Neural crest cell (in vitro differentiated cells): ENCODE measurements at regions not wholly inside any gene's neighbourhood (a gene's known extent, or its start where the extent isn't known, plus 50 kb on each side); places are given as distances from the start of the nearest gene placed in this dataset.

ENCODE experiments used
- DNase-seq: peaks from one replicate; pipeline ENCODE4 v3.0.0; 2021; ENCODE audit warnings: low read depth, mixed read lengths, low spot score
- H3K27ac Mint-ChIP-seq: one replicate; pipeline ENCODE4 v1.8.0; 2021; ENCODE audit warnings: mild to moderate bottlenecking, mixed read lengths; ENCODE audit not compliant: unreplicated experiment
- H3K27me3 Mint-ChIP-seq: 2 replicates; pipeline ENCODE4 v1.8.0; 2021; ENCODE audit warnings: low read depth, mild to moderate bottlenecking, mixed read lengths
- H3K36me3 Mint-ChIP-seq: 2 replicates; pipeline ENCODE4 v1.8.0; 2021; ENCODE audit warnings: low read depth, mild to moderate bottlenecking, mixed read lengths
- H3K4me1 Mint-ChIP-seq: 2 replicates; pipeline ENCODE4 v1.8.0; 2021; ENCODE audit warnings: mixed read lengths
- H3K4me3 Mint-ChIP-seq: one replicate; pipeline ENCODE4 v1.8.0; 2021; ENCODE audit warnings: mild to moderate bottlenecking, mixed read lengths
- H3K9me3 Mint-ChIP-seq: 2 replicates; pipeline ENCODE4 v1.8.0; 2021; ENCODE audit warnings: mixed read lengths
- TF ChIP-seq, protein P1 (sequence below): fragments of 200-600 bp; sonication (generic); conservative IDR thresholded peaks from 2 replicates; pipeline ENCODE4 v1.5.0; 2021; ENCODE audit warnings: antibody characterized with exemption, mild to moderate bottlenecking

DNA sequence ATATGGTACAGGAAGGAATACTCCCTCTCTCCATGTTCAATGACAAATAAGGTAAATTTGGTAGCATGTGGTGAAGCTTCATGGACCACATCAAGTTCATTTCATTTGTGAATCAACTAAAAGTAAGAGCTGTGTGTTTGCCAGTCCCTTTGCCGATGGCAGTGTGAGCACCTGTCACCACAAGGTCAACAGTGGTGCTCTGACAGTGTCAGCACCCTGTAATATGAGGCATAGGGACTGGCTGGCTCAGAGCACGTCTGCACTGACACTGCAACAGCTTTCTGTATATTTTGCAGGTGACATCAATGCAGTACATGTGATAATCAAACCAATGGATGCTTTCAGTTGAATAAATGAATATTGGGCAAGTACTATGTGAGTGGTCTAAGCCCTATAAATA lies 852.4 kb downstream of the TUSC7 start:
- H3K36me3 Mint-ChIP-seq: no peaks in the 10 kb centered on the region
- H3K4me1 Mint-ChIP-seq: peaks cover 11% of the 10 kb centered on the region
- no peaks in the 10 kb centered on the region for H3K27me3 Mint-ChIP-seq
- no peak for DNase-seq
- no peaks in the 10 kb centered on the region for H3K9me3 Mint-ChIP-seq
- TF ChIP-seq, protein P1, sequence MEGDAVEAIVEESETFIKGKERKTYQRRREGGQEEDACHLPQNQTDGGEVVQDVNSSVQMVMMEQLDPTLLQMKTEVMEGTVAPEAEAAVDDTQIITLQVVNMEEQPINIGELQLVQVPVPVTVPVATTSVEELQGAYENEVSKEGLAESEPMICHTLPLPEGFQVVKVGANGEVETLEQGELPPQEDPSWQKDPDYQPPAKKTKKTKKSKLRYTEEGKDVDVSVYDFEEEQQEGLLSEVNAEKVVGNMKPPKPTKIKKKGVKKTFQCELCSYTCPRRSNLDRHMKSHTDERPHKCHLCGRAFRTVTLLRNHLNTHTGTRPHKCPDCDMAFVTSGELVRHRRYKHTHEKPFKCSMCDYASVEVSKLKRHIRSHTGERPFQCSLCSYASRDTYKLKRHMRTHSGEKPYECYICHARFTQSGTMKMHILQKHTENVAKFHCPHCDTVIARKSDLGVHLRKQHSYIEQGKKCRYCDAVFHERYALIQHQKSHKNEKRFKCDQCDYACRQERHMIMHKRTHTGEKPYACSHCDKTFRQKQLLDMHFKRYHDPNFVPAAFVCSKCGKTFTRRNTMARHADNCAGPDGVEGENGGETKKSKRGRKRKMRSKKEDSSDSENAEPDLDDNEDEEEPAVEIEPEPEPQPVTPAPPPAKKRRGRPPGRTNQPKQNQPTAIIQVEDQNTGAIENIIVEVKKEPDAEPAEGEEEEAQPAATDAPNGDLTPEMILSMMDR: no peak
- no peak overlapping the region for H3K27ac Mint-ChIP-seq
- no peak overlapping the region for H3K4me3 Mint-ChIP-seq

GRCh38 chr3:117563063-117563462 lies 853.5 kb downstream of the TUSC7 start:
- H3K4me1 Mint-ChIP-seq: peaks cover 11% of the 10 kb centered on the region
- no peak overlapping the region for H3K27ac Mint-ChIP-seq
- no peak overlapping the region for H3K4me3 Mint-ChIP-seq
- H3K36me3 Mint-ChIP-seq: no peaks in the 10 kb centered on the region
- TF ChIP-seq, protein P1: no peak
- no peaks in the 10 kb centered on the region for H3K9me3 Mint-ChIP-seq
- DNase-seq: no peak
- no peaks in the 10 kb centered on the region for H3K27me3 Mint-ChIP-seq

GRCh38 chr3:117565777-117566176 lies 856.2 kb downstream of the TUSC7 start:
- Mint-ChIP-seq H3K27me3 (no peaks in the 10 kb centered on the region), H3K9me3 (no peaks in the 10 kb centered on the region), H3K4me3 (no peak overlapping the region), H3K4me1 (peaks cover 11% of the 10 kb centered on the region), H3K27ac (no peak overlapping the region), H3K36me3 (no peaks in the 10 kb centered on the region)
- no peak for DNase-seq
- TF ChIP-seq, protein P1: no peak

DNA sequence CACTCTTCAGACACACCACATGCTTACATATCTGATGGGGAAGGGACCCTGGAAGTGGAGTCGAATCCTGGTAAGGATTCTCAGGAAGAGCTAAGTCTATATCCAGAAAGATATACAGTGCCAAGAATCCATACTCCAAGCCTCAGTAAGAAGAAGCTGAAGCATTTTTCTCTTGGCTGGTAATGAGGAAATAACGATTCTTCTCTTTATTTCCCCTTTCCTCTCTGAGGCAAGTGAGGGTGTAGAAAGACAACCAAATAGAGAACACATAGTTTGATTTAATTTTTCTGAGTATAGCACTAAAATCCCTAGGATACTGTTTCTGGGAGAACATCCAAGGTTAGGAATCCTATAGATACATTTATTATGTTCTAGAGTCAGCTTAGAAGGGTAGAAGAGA lies 857.3 kb downstream of the TUSC7 start:
- H3K4me1 Mint-ChIP-seq: peaks cover 11% of the 10 kb centered on the region
- H3K9me3 Mint-ChIP-seq: no peaks in the 10 kb centered on the region
- no peak for DNase-seq
- TF ChIP-seq, protein P1: no peak
- H3K36me3 Mint-ChIP-seq: no peaks in the 10 kb centered on the region
- no peak overlapping the region for H3K4me3 Mint-ChIP-seq
- H3K27me3 Mint-ChIP-seq: no peaks in the 10 kb centered on the region
- no peak overlapping the region for H3K27ac Mint-ChIP-seq

- H3K36me3 Mint-ChIP-seq: no peaks in the 10 kb centered on the region
- no peaks in the 10 kb centered on the region for H3K9me3 Mint-ChIP-seq
- no peak for DNase-seq
- peaks cover 11% of the 10 kb centered on the region for H3K4me1 Mint-ChIP-seq
- TF ChIP-seq, protein P1: no peak
- H3K27me3 Mint-ChIP-seq: no peaks in the 10 kb centered on the region
- no peak overlapping the region for H3K4me3 Mint-ChIP-seq
- no peak overlapping the region for H3K27ac Mint-ChIP-seq
Observed at GRCh38 chr3:117567382-117567781, 857.8 kb downstream of the TUSC7 start.

- no peaks in the 10 kb centered on the region for H3K36me3 Mint-ChIP-seq
- no peak overlapping the region for H3K27ac Mint-ChIP-seq
- TF ChIP-seq, protein P1: no peak
- H3K9me3 Mint-ChIP-seq: no peaks in the 10 kb centered on the region
- H3K27me3 Mint-ChIP-seq: no peaks in the 10 kb centered on the region
- peaks cover 11% of the 10 kb centered on the region for H3K4me1 Mint-ChIP-seq
- H3K4me3 Mint-ChIP-seq: no peak overlapping the region
- no peak for DNase-seq
Observed at GRCh38 chr3:117567906-117568305, 858.3 kb downstream of the TUSC7 start.
